Stimulated activated CD8-positive, alpha-beta memory T cell treated with anti-CD3 and anti-CD28 coated beads, Interleukin-15, amount 100 ng/mL, for 1 hour (primary cell): ENCODE measurements at regions not wholly inside any gene's neighbourhood (a gene's known extent, or its start where the extent isn't known, plus 50 kb on each side); places are given as distances from the start of the nearest gene placed in this dataset.

Source experiments
- DNase-seq: peaks from one replicate; pipeline ENCODE4 v3.0.0-alpha.2; 2020; ENCODE audit warnings: low read depth

DNA sequence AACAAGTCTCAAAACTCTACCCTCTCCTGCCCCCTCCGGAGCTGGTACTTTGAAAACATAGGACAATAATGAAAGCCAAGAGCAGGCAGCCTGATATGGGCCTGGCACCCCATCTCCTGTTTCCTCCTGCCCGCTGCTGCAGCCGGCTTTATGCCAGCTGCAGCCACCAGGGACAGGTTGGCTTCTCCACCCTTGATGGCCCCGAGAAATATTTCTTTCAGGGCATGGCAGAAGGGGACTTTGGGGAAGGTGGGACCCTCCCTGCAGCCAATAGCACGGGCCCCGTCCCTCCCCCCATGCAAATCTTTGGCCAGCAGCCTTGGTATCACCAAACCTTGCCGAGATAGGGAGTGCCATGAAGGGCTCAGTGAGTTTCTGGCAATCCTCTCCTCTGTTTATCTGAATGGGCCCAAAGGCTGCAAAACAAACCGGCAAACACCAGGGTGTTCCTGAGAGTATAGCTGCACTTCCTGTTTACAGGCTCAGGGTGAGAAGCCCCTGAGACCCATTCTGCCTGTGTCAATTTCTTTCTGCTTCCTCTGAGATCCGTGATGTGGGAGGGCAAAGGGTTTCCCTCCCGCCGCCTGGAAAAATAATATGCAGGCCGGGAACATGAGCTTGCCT lies 73.4 kb upstream of the BOD1 start:
- no peak for DNase-seq

DNA sequence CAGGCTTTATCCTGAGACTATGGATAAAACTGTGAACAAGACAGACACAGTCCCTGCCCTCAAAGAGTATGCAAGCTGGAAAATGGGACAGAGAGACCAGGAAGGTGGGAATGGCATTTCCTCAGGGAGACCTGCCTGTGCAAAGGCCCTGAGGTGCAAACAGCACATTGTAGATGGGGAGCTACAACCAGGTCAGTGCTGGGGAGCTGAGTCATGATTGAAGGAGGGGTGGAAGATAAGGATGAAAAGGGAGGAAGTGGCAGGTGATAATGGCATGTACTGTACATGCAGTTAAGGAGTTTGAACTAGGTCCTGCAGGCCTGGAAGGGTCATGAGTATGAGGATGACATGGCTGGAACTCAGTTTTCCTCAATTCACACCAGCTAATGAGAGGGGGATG lies 75.5 kb upstream of the BOD1 start:
- DNase-seq: no peak

GRCh38 chr5:173693670-173694069 lies 77.2 kb upstream of the BOD1 start:
- no peak for DNase-seq

DNA sequence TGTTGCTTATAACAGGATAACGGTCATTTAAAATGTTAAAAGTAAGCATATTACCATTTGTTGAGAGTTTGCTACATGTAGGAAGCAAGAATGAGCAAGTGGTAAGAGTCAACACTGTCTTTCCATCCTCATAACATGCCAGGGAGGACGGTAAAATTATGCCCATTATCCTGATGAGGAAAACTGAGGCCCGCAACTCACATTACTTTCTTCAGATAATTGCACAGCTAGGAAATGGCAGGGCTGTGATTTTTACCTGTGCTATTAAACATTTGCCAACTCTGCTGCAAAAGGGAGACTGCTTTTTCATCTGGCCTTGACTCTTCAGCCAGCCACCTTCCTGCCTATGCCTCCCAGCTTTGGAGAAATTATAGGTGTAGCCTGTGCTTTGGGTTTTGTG lies 79.8 kb upstream of the BOD1 start:
- no peak for DNase-seq

DNA sequence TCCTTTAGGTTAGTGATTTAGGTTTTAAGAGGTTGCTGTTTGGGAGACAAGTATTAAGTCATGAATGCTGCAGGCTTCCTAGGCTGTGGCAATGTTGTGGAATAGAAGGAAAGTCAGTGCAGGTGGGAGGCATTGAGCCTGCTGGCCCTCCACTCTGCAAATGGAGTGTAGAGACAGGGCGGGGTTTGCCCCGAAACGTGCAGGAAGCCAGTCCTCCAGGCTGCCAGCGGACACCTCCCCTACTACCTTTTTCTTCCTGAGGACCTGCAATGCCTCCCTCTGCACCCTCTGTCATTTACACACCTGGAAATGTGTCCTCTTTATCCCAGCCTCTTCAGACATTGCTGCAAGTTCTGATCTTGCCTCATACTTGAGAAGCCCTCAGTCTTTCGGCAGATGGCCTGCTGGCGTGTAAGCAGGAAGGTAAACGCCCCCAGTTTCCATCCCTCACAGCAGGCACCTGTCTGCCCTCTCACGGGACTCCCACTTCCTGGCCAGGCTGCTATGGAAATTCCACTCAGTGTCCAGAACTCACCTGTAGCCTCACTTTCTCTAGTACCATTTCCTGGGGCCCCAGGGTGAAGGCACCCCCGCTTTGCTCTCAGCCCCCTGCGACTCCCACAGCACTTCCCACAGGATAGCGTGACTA lies 81.6 kb upstream of the BOD1 start:
- DNase-seq: no peak

GRCh38 chr5:173699966-173700365 lies 83.5 kb upstream of the BOD1 start:
- no peak for DNase-seq

GRCh38 chr5:173703466-173703865 lies 87.0 kb upstream of the BOD1 start:
- DNase-seq: no peak

- no peak for DNase-seq
Observed at GRCh38 chr5:173704615-173705511, 88.4 kb upstream of the BOD1 start.

DNA sequence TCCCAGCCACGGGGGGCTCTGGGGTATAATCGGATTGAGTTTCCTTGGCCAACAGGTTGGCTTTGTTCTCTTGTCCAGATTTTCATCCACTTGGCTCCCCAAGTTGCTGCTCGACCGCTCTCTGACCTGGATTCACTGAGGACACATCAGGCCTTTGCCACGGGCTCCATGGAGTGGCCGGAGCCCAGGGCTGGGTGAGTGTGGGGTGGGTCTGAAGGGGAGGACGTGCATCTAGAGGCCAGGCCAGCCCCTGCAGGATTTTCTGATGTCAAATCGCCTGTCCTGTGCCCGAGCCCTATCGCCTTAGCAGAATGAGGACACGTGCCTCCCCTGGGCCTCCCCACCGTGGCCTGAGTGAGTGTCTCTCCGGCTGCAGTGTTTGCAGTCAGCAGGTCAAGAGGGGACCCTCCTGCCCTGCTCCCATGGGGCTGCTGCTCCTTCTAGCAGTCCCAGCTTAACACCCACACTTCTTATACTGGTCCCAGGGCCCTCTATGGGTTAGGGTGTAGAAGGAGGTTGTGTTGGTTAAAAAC lies 89.1 kb upstream of the BOD1 start:
- DNase-seq: no peak

- no peak for DNase-seq
Observed at GRCh38 chr5:173706700-173707099, 90.2 kb upstream of the BOD1 start.

DNA sequence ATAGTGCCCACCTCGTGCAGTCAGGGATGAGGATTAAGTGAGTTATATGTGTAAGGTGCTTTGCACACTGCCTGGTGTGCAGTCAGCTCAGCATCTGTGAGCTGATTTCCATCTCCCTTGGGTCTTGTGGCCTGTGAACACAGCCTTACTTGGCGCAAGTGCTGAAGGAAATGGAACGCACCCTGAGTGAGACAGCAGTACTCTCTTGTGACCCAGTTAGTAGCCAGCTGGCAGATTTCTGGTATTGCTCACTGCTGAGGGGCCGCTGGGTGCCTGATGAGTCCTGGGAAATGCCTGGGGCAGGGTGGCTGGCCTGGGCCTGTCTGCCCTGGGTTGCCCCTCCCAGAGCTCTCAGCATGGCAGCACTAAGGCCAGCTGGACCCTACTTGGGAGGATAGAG lies 90.9 kb upstream of the BOD1 start:
- no peak for DNase-seq

- no peak for DNase-seq
Observed at GRCh38 chr5:173709145-173709544, 92.7 kb upstream of the BOD1 start.

DNA sequence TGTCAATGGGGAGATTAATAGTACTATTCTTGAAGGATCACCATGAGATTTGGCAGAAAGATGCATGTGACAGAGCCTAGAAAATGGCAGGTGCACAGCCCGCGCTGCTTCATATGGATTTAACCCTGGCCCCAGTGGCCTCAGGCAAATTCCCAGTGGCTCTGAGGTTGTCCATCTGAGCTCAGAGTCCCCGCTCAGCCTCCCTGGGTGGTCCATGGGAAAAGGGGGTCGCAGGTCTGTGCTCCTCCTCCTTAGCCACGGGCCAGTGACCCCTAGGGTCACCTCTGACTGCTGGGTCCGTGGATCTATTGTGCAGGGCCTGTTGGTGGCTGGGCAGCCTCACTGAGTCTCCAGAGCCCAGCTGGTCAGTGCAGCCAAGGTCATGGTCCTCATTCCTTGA lies 93.3 kb upstream of the BOD1 start:
- DNase-seq: no peak

GRCh38 chr5:173710528-173710927 lies 94.1 kb upstream of the BOD1 start:
- no peak for DNase-seq

DNA sequence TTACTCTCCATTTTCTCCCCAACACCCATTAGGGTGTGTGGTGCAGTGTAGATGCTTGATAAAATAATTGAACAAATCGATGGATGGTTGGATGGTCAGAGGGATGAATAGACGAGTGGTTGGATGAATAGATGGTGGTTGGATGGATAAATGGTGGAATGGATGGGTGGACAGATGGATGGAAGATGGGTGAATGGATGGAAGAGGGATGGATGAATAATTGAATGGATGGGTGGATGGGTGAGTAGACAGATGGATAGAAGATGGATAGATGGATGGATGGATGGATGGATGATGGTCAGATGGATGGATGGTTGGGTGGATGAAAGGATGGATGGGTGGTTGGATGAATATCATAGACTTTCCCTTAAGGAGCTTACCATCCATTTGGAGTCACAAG lies 95.0 kb upstream of the BOD1 start:
- DNase-seq: no peak

DNA sequence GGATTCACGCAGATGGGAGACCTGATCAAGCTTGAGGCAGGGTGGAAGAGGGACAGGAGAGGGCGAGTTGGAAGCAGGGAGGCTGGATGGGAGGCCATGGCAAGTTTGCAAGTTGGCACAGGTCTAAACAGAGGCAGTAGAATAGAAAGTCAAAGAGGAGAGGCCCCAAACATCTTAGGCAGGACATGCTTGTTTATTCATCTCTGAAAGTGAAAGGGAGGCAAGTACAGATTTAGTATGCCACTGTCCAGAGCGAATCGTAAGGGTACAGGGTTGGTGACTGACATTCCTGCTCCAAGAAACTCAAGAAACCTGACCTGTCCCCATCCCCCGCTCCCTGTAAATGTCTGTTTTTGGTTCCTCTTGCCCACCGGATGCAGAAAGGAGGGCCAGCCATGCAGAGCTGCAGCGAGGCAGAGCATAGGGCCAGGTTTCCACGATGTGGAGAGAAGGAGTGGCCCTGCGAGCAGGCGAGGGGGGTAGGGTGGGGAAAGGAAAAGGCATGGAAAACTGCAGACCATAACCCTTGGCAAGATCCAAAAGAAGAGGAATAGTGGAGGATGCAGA lies 96.2 kb upstream of the BOD1 start:
- DNase-seq: no peak

GRCh38 chr5:173714551-173715428 lies 98.3 kb upstream of the BOD1 start:
- no peak for DNase-seq

DNA sequence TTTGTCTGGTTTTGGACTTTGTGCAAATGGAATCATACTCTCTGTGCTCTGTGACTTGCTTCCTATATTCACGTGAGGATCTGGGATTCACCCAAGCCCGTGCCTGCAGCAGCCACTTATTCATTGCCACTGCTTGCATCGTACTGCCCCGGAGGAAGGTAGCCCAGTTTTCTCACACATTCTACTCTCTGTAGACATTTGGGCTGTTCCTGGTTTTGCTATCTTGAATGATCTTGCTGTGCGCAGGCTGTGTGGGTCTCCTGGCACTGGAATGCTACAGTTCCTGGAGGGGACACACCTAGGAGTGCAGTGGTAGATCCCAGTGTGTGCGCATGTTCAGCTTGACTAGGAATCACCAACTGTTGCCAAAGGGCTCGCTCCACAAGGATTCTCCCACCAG lies 99.2 kb upstream of the BOD1 start:
- no peak for DNase-seq

DNA sequence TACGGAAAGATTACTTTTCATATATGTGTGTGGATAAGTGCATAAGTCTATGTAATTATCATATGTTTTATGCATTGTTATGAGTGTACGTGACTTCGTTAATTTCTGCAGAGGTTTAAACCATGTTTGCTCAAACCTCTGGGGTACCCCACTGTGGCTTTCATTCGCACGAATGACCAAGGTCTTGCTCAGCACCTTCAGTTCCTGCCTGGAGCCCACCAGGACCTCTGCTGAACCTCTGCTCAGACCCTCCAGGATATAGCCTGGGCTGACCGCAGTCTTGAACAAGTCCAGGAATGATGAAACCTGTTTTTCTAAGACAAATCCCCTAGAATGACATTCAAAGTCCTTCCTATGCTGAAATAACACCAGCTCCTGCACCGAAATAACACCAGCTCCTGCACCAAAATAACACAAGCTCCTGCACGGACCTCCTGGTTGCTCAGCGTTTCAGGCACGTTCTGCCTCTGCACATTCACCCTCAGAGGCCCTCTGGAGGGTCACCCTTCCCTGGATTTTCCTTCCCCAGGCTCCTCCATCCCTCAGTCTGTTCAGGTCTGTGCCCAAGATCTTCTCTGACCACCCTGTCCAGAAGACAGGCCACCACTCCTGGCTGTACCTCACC lies 99.7 kb upstream of the BOD1 start:
- no peak for DNase-seq

DNA sequence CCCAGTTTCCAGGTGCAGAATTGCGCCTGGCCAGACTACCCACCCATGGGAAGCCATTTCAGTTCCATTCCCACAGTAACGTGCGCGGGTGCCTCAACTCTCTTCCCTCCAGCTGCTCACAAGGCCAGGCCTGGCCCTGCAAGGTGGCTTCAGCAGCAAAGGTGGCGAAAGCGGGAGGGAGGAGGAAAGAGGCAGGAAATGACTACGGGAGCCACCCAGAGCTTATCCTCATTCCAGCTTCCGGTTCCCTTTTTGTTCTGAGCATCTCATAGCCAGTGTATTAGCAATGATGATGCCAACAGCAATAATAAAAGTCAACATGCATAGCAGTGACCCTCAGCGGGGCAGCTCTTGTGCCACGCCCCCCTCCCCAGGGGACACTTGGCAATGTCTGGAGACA lies 101.5 kb upstream of the BOD1 start:
- DNase-seq: no peak

DNA sequence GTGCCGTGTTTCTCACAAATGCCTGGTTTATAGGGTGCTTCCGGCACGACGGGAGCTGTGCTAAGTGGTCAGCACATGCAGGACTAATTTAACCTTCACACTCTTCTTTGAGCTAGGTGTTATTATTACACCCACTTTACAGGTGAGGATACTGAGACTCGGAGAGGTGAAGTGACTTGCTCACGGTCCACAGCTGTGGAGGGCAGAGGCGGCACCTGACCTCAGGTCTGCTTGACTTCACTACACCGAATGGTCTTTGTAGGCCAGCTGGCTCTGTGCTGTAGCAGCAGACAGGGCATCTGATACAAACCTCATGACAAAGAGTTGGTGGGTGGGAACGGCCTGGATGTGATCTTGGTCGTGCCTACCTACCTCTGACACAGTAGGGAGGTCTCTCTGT lies 102.0 kb upstream of the BOD1 start:
- DNase-seq: no peak
